ENCODE measurements at regions not wholly inside any gene's neighbourhood (a gene's known extent, or its start where the extent isn't known, plus 50 kb on each side); places are given as distances from the start of the nearest gene placed in this dataset.

DNA sequence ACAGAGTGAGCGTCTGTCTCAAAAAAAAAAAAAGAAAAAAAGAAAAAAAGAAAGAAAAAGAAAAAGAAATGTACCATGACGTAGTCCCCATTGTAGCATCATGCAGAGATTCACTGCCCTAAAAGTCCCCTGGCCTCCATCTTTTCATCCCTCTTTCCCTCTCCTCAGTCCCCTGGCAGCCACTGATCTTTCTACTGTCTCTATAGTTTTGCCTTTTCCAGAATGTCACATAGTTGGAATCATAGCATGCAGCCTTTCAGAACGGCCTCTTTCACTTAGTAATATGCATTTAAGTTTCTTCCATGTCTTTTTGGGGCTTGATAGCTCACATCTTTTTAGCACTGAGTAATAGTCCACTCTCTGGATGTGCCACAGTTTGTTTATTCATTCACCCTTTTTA is 60.5 kb upstream of the NCOR2 start:
- Histone ChIP-seq H3K4me2 (replicated peaks; ENCODE audit: extremely low read depth, low read length, poor library complexity, severe bottlenecking) (no peak overlapping the region), H3K79me2 (ENCODE audit: insufficient read depth, low read length) (no peaks in the 10 kb centered on the region), H3K27ac (ENCODE audit: low read depth in 1 of 2, low read length in 2 of 2) (no peak overlapping the region), H2AFZ (ENCODE audit: insufficient read depth, low read depth, low read length, poor library complexity, severe bottlenecking) (no peak overlapping the region), H3K4me3 (replicated peaks in 1 of 3; ENCODE audit: low read depth in 2 of 3, low read length in 3 of 3) (no peak overlapping the region), H3K9ac (ENCODE audit: insufficient read depth, low read length, poor library complexity, severe bottlenecking) (no peak overlapping the region), H4K20me1 (ENCODE audit: insufficient read depth, low read length) (no peaks in the 10 kb centered on the region), H3K4me1 (ENCODE audit: control insufficient read depth in 1 of 2, insufficient read depth in 2 of 2, low read length in 2 of 2) (peaks cover 58 to 62% of the 10 kb centered on the region in 2 donors), H3K36me3 (replicated peaks in 1 of 2; ENCODE audit: control insufficient read depth in 1 of 2, insufficient read depth in 2 of 2, low read length in 2 of 2) (no peaks in the 10 kb centered on the region), H3K9me3 (replicated peaks in 1 of 2; ENCODE audit: control insufficient read depth in 1 of 2, insufficient read depth in 1 of 2, low read length in 2 of 2) (peaks cover 0 to 7% of the 10 kb centered on the region in 2 donors), H3K27me3 (ENCODE audit: control insufficient read depth in 2 of 2, insufficient read depth in 2 of 2, low read length in 2 of 2) (no peaks in the 10 kb centered on the region)
- peaks cover 63% of the 10 kb centered on the region for H3K4me1 Mint-ChIP-seq
- peaks cover 2 to 10% (median 4%) of the 10 kb centered on the region in 7 donors for H3K9me3 Mint-ChIP-seq
- peak overlapping the region in 1 of 7 donors; percentile 73 for H3K27ac Mint-ChIP-seq
- intact Hi-C loops (cut with micrococcal nuclease), result loop anchor here in 1 of 2 donors (5.0 kb wide), 2 partner anchors 36 to 39 kb away; no protein-coding TSS in a partner anchor
- peaks cover 2 to 5% of the 10 kb centered on the region in 2 donors for H3K36me3 Mint-ChIP-seq
- H3K27me3 Mint-ChIP-seq (ENCODE audit: low read depth in 3 of 3), result no peaks in the 10 kb centered on the region
- H3K4me3 Mint-ChIP-seq, result no peak overlapping the region
- TF ChIP-seq, protein P1, sequence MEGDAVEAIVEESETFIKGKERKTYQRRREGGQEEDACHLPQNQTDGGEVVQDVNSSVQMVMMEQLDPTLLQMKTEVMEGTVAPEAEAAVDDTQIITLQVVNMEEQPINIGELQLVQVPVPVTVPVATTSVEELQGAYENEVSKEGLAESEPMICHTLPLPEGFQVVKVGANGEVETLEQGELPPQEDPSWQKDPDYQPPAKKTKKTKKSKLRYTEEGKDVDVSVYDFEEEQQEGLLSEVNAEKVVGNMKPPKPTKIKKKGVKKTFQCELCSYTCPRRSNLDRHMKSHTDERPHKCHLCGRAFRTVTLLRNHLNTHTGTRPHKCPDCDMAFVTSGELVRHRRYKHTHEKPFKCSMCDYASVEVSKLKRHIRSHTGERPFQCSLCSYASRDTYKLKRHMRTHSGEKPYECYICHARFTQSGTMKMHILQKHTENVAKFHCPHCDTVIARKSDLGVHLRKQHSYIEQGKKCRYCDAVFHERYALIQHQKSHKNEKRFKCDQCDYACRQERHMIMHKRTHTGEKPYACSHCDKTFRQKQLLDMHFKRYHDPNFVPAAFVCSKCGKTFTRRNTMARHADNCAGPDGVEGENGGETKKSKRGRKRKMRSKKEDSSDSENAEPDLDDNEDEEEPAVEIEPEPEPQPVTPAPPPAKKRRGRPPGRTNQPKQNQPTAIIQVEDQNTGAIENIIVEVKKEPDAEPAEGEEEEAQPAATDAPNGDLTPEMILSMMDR (IDR thresholded peaks at IDR 0.05), result no peak
- no CpG with 5 or more reads among the region's 3 CpGs for WGBS (ENCODE audit: insufficient coverage)
- DNase-seq, result no peak

DNA sequence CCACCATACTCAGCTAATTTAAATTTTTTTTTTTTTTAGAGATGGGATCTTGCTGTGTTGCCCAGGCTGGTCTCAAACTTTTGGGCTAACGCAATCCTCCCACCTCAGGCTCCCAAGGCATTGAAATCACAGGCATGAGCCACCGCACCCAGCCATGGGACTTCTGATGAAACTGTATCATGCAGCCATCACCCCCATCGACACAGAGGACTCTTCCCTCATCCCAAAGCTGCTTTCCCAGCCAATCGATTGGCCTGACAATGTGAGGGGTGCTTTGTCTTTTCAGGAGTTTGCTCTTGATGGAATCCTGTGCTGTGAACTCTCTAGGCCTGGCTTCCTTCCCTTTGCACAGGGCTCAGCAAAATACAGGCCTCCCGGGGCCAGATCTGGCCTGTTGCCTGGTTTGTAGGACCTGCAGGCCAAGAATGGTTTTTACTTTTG is 59.6 kb upstream of the NCOR2 start:
- peaks cover 0 to 7% of the 10 kb centered on the region in 2 donors for H3K9me3 ChIP-seq (replicated peaks in 1 of 2; ENCODE audit: control insufficient read depth in 1 of 2, insufficient read depth in 1 of 2, low read length in 2 of 2)
- no peak overlapping the region for H2AFZ ChIP-seq (ENCODE audit: insufficient read depth, low read depth, low read length, poor library complexity, severe bottlenecking)
- H3K27me3 Mint-ChIP-seq (ENCODE audit: low read depth in 3 of 3), result no peaks in the 10 kb centered on the region
- peaks cover 58 to 62% of the 10 kb centered on the region in 2 donors for H3K4me1 ChIP-seq (ENCODE audit: control insufficient read depth in 1 of 2, insufficient read depth in 2 of 2, low read length in 2 of 2)
- H4K20me1 ChIP-seq (ENCODE audit: insufficient read depth, low read length), result no peaks in the 10 kb centered on the region
- intact Hi-C loops (cut with micrococcal nuclease), result loop anchor here in 1 of 2 donors (5.0 kb wide), 2 partner anchors 35 to 40 kb away; no protein-coding TSS in a partner anchor
- WGBS (ENCODE audit: insufficient coverage), result 100% methylated on average over 1 of the region's 5 CpGs
- no peaks in the 10 kb centered on the region for H3K79me2 ChIP-seq (ENCODE audit: insufficient read depth, low read length)
- no peak overlapping the region for H3K9ac ChIP-seq (ENCODE audit: insufficient read depth, low read length, poor library complexity, severe bottlenecking)
- peaks cover 2 to 5% of the 10 kb centered on the region in 2 donors for H3K36me3 Mint-ChIP-seq
- peak overlapping the region in 1 of 3 experiments; percentile 69 for H3K4me3 ChIP-seq (replicated peaks in 1 of 3; ENCODE audit: low read depth in 2 of 3, low read length in 3 of 3)
- peak overlapping the region; percentile 96 to 97 for H3K27ac ChIP-seq (ENCODE audit: low read depth in 1 of 2, low read length in 2 of 2)
- no peaks in the 10 kb centered on the region for H3K27me3 ChIP-seq (ENCODE audit: control insufficient read depth in 2 of 2, insufficient read depth in 2 of 2, low read length in 2 of 2)
- H3K4me2 ChIP-seq (replicated peaks; ENCODE audit: extremely low read depth, low read length, poor library complexity, severe bottlenecking), result peak overlapping the region; percentile 80
- H3K9me3 Mint-ChIP-seq, result peaks cover 2 to 10% (median 4%) of the 10 kb centered on the region in 7 donors
- no peak overlapping the region for H3K4me3 Mint-ChIP-seq
- H3K4me1 Mint-ChIP-seq, result peaks cover 63% of the 10 kb centered on the region
- DNase-seq, result no peak
- TF ChIP-seq, protein P1 (IDR thresholded peaks at IDR 0.05), result no peak
- no peaks in the 10 kb centered on the region for H3K36me3 ChIP-seq (replicated peaks in 1 of 2; ENCODE audit: control insufficient read depth in 1 of 2, insufficient read depth in 2 of 2, low read length in 2 of 2)
- peak overlapping the region; percentile 97 to 100 (median 99) for H3K27ac Mint-ChIP-seq

All from CD14-positive monocyte (primary cell).